ENCODE measurements at regions not wholly inside any gene's neighbourhood (a gene's known extent, or its start where the extent isn't known, plus 50 kb on each side); places are given as distances from the start of the nearest gene placed in this dataset.

DNA sequence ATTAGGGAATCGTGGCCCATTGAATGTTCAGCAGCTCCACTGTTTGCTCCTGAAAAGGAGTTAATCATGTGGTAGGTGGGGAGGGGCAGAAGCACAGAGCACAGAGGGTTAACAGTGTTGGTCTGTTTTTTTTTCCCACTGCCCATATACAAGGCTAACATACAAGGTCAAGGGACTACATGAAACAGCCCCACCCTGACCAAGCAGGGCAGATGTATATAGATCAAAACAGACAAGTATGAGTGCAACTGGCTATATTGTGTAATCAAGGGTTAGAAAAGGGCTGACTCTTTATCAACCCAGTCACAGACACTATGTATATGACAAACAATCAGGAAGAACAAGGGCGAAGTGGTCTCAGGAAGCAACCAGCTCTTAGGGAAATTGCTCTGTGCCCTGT is 186.6 kb upstream of the CDH11 start:
- ATAC-seq = no peak
- intact Hi-C loops (cut with DNase I) = no loop called here
- DNase-seq = no peak

- intact Hi-C loops (cut with DNase I) = no loop called here
- ATAC-seq = no peak
- no peak for DNase-seq
Observed at GRCh38 chr16:65307286-65307685, 185.4 kb upstream of the CDH11 start.

GRCh38 chr16:65306722-65307121 is 184.9 kb upstream of the CDH11 start:
- DNase-seq = no peak
- intact Hi-C loops (cut with DNase I) = no loop called here
- ATAC-seq = no peak

DNA sequence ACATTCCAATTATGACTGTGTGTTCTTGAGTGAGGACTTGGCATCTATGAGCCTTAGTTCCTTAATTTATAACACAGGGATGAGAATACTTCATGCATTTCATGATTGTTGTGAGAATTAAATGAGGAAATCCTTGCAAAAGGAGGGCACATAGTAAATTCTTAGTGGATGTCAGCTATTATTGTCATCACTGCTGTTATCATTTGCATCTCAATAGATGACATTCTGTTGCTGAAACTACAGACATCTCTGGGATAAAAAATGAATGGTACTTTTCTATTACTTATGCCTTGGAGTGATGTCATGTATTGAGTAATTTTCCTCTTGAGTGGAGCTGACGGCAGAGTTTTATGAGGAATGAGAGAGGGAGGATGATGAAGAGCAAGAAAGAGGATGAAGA is 184.4 kb upstream of the CDH11 start:
- intact Hi-C loops (cut with DNase I) = no loop called here
- ATAC-seq = no peak
- DNase-seq = no peak

DNA sequence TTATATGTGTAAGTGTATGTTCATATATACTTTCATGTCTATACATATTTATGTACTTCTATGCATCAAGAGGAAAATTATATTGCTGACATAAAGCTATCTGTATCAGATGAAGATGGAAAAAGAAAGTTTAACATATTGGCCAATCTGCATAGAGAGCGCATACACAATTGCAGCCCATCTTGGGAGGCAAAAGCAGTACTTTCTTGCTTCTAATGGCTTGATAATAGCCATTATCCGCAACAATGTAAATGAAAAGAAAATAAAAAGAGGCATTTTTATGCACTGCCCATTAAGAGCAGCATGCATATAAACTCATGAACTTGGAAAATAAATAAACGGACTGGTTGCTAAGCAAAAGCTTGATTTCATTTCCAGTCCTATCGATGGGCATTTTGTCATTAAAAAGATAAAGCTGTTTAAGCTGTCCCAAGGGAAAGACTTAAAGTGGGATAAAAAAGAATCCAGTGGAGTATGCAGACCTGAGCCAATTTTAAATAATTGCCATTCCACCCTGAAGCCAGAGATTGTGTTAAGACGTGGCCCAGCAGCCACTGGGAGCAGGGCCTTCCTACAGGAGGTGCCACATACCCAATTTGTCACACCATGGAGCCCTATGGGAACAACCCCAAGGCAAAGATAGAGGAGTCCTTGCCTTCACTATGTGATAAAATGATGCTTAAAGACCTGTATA is 183.6 kb upstream of the CDH11 start:
- no peak for DNase-seq
- intact Hi-C loops (cut with DNase I) = no loop called here
- peak in 1 of 2 donors; percentile 58 for ATAC-seq

- intact Hi-C loops (cut with DNase I) = no loop called here
- no peak for DNase-seq
- no peak for ATAC-seq
Observed at GRCh38 chr16:65301029-65301428, 179.2 kb upstream of the CDH11 start.

DNA sequence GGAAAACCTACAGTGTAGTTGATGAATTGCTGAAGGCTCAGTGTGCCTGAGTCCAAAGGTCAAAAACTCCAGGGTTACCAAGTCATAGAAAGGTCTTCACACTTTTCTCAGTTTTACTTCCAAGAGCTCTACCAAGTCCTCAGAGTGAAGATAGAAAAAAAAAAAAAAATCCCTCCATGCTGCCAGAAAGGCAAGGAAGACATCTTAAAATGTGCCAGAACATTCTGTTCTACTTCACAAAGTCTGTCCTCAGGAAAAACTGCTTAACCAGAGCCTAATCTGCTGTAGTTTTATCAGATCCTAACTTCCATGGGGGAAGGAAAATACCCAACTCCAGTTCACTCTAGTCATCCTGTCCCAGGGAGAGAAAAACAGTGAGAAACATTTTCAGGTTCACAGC is 175.6 kb upstream of the CDH11 start:
- DNase-seq = no peak
- intact Hi-C loops (cut with DNase I) = no loop called here
- peak in 1 of 2 donors; percentile 34 for ATAC-seq

DNA sequence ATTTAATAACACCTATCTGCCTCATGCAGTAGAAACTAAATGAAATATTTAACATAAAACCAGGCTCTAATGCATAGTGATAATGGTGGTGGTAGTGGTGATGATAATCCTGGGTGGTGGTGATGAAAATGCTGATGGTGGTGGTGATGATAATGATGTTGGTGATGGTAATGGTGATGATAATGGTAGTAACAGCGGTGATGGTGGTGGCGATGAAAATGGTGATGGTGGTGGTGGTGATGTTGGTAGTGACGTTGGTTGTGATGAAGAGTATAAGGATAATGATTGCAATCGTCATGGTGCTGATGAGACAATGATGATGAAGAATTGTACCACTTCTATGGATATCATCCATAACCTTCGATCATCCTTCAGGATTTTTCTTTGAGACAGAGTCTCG is 173.7 kb upstream of the CDH11 start:
- intact Hi-C loops (cut with DNase I) = no loop called here
- DNase-seq (no peak), ATAC-seq (no peak)

DNA sequence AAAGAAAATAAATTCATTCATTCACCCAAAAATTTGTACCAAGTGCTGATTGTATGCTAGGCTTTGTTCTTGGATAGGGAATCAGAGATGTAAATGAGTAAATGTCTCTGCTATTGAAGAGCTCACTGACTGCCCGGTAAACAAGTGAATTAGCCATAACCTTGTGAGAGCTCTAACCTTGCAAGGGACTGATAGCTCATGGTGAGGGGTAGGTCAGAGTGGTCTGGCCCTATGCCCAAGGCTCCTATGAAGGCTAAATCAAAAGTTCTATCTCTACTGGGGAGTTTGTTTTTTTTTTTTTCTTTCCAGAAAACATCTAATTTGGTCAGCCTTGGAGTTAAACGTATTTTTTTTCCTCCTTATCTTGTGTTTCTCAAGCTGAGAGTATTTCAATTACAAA is 172.8 kb upstream of the CDH11 start:
- intact Hi-C loops (cut with DNase I) = no loop called here
- no peak for ATAC-seq
- DNase-seq = no peak

DNA sequence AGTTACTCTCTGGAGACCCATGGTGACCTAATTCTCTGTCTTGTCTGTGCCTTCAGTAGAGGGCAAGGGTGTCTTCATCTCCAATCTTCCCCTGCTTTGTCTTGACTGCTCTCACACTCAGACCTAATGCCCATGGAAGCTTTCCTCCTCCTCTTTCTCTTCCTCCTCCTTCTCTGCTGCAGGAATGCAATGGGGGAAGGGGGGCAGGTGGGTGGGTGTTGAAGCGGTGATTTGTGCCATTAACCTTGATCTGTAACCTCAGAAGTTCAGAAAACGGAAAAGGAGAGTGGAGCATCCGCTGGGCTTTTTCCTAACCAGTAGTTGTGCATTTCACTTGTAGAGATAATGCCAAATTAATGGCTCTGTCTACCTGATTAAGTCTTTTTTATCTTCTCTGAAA is 172.3 kb upstream of the CDH11 start:
- ATAC-seq = no peak
- intact Hi-C loops (cut with DNase I) = no loop called here
- DNase-seq = no peak

DNA sequence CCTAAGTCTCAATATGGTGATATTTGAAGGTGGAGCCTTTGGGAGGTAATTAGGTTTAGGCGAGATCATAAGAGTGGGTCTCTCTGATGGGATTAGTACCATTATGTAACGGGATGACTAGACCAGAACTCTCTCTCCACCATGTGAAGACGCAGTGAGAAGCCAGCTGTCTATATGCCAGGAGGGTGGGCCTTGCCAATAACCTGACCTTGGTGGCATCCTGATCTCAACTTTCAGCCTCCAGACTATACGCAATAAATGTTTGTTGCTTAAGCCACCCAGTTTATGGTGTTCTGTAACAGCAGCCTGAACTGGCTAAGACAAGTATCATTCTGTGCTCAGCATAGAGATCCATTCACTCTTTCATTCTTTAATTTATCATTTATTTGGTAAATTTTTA is 167.2 kb upstream of the CDH11 start:
- DNase-seq = no peak

DNA sequence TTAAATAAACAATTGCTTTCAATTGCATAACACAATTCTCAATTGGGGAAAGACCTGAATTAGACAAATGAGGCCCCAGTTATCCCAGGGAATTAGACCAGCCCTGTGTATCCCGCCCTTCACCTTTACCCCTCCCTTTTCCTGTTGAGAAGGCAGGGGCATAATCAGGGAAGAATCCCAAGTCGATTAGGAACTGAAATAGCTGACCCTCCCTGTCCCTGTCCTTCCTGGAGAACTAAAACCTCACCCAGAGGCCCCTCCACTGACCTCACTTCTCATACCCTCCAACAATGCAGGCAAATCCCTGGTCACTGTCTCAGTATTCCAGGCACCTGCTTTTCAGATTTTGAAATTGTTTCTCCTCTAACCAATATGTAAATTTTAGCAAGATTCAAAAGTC is 165.4 kb upstream of the CDH11 start:
- ATAC-seq (no peak), DNase-seq (no peak)
- intact Hi-C loops (cut with DNase I) = no loop called here

More for the DNA sequence above, 167.2 kb upstream of the CDH11 start:
- intact Hi-C loops (cut with DNase I) = no loop called here
- peak in 1 of 2 donors; percentile 44 for ATAC-seq

GRCh38 chr16:65285128-65286048 is 163.5 kb upstream of the CDH11 start:
- DNase-seq = no peak
- intact Hi-C loops (cut with DNase I) = no loop called here
- peak; percentile 81 to 84 for ATAC-seq

- intact Hi-C loops (cut with DNase I) = no loop called here
- DNase-seq (no peak), ATAC-seq (peak in 1 of 2 donors; percentile 7)
Observed at GRCh38 chr16:65284626-65285025, 162.8 kb upstream of the CDH11 start.

GRCh38 chr16:65283181-65283651 is 161.4 kb upstream of the CDH11 start:
- DNase-seq (no peak), ATAC-seq (peak; percentile 23 to 35)
- intact Hi-C loops (cut with DNase I) = no loop called here

- intact Hi-C loops (cut with DNase I) = no loop called here
- no peak for ATAC-seq
Observed at GRCh38 chr16:65281586-65281985, 159.7 kb upstream of the CDH11 start.

DNA sequence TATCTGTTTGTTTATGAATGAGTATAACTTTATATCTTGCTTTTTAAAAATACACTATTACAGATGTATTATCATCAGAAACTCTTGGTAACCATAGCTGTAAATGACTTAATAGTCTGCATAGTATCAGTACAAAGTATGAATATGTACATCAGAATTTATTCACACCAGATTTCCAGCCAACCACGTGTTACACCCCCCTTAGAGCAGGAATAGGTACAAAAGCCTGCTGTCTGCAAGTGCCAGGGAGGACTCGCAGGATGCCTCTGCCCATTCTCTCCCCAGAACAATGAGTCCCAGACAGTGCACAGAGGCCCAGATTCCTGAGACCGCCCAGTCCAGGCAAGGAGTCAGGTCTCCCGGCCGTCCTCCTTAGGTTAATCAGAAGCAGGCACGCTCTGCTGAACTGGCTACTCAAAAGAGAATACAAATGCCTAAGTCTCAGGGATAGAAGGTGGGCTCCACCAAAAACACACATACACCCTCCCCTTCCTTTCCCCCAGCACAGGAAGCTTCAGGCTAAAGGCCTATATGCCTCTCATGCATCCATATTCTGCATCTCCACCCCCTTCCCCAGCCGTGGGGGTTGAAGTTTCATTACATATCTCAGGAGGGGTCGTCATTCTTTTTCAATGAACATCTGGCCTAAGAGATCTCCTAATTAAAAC is 159.1 kb upstream of the CDH11 start:
- DNase-seq (no peak), ATAC-seq (no peak)
- intact Hi-C loops (cut with DNase I) = no loop called here

More at GRCh38 chr16:65281586-65281985, 159.7 kb upstream of the CDH11 start:
- no peak for DNase-seq

- intact Hi-C loops (cut with DNase I) = no loop called here
- no peak for DNase-seq
- no peak for ATAC-seq
Observed at GRCh38 chr16:65279576-65279975, 157.7 kb upstream of the CDH11 start.

GRCh38 chr16:65278874-65279273 is 157.0 kb upstream of the CDH11 start:
- ATAC-seq (no peak), DNase-seq (no peak)
- intact Hi-C loops (cut with DNase I) = no loop called here

DNA sequence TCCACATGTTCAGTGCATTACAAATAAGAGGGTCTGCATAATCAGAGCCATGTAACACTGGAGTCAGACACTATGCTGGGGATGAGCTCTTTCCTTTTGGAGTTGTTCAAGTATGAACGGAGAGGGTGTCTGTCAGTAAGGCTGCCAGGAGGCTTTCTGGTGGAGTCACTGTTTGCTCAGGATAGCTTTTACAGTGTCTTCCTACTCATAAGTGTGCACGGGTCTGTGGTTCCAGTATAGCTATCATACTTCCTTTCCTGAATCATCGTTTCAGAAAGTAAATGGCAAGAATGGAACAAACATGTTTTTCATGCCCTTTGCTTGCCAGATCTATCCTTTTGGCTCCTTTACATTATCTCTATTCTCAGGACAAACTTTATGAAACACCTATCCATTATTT is 152.7 kb upstream of the CDH11 start:
- DNase-seq (no peak), ATAC-seq (no peak)
- intact Hi-C loops (cut with DNase I) = no loop called here
